ENCODE measurements at regions not wholly inside any gene's neighbourhood (a gene's known extent, or its start where the extent isn't known, plus 50 kb on each side); places are given as distances from the start of the nearest gene placed in this dataset.

DNA sequence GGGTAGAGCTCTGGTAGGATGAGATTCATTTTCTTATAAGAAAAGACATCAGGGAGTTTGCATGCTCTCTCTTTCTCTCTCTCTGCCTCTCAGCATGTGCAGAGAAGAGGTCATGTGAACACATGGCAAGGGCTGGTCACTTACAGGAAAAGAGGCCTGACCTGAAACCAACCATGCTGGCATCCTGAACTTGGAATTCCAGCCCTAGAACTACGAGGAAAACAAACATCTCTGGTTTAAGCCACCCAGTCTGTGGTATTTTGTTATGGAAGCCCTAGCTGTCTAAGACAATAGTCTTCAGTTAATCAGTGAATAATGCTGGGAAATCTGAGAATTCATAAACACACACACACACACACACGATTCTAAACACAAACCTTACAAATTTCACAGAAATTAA is 1104.2 kb upstream of the LRRN3 start:
- Histone ChIP-seq H3K27me3 (no peaks in the 10 kb centered on the region), H3K27ac (no peak overlapping the region), H3K9me3 (no peaks in the 10 kb centered on the region), H3K4me1 (no peaks in the 10 kb centered on the region), H3K36me3 (no peaks in the 10 kb centered on the region), H3K4me3 (no peak overlapping the region)
- TF ChIP-seq POLR2AphosphoS5 (IDR thresholded peaks at IDR 0.05; ENCODE audit: insufficient read depth in 1 of 2, low read depth in 1 of 2) (no peak), POLR2A (IDR thresholded peaks at IDR 0.05) (no peak)
- TF ChIP-seq, protein P1, sequence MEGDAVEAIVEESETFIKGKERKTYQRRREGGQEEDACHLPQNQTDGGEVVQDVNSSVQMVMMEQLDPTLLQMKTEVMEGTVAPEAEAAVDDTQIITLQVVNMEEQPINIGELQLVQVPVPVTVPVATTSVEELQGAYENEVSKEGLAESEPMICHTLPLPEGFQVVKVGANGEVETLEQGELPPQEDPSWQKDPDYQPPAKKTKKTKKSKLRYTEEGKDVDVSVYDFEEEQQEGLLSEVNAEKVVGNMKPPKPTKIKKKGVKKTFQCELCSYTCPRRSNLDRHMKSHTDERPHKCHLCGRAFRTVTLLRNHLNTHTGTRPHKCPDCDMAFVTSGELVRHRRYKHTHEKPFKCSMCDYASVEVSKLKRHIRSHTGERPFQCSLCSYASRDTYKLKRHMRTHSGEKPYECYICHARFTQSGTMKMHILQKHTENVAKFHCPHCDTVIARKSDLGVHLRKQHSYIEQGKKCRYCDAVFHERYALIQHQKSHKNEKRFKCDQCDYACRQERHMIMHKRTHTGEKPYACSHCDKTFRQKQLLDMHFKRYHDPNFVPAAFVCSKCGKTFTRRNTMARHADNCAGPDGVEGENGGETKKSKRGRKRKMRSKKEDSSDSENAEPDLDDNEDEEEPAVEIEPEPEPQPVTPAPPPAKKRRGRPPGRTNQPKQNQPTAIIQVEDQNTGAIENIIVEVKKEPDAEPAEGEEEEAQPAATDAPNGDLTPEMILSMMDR (IDR thresholded peaks at IDR 0.05), result no peak
- intact Hi-C loops (cut with DNase I), result no loop called here
- DNase-seq (ENCODE audit: extremely low spot score in 2 of 2), result no peak

DNA sequence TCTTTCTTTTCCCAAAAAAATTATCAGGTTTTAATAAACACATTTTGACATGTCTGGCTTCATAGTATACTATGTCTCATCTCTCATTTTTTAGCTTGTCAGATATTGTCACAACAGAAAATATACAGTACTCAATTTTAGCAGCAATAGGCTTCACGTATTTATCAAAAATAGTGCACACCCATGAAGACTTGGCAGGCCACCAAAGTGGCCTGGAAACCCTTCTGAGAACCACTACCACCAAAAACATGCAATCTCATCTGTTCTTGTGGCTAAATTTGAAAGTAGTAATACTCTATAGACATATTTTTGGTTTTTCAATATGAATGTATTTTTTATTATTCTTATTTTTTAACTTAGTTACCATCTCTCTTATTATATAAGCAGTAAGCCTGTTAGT is 1094.5 kb upstream of the LRRN3 start:
- DNase-seq (ENCODE audit: extremely low spot score in 2 of 2), result no peak
- intact Hi-C loops (cut with DNase I), result no loop called here
- Histone ChIP-seq H3K9me3 (no peaks in the 10 kb centered on the region), H3K4me1 (no peaks in the 10 kb centered on the region), H3K27me3 (no peaks in the 10 kb centered on the region), H3K4me3 (no peak overlapping the region), H3K36me3 (no peaks in the 10 kb centered on the region), H3K27ac (no peak overlapping the region)
- no peak for TF ChIP-seq POLR2A (IDR thresholded peaks at IDR 0.05)
- TF ChIP-seq, protein P1 (IDR thresholded peaks at IDR 0.05), result no peak
- TF ChIP-seq POLR2AphosphoS5 (IDR thresholded peaks at IDR 0.05; ENCODE audit: insufficient read depth in 1 of 2, low read depth in 1 of 2), result no peak

DNA sequence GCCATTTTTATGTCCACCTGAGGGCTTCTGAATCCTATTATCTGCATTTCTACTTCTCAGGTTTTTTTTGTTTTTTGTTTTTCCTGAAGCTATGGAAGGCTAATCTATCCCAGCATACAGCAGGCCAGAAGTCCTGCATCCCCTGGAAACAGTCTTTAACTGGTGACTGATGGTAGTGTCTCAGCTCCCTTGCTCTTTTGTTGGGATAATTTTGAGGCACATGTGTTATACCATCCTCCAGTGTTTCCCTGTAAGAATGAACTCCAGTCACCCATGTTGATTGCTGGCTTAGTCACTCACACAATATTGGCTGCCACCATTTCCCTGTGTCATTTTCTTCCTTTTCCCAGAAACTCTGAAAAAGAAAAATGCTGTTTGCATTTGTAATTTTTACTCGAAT is 1094.0 kb upstream of the LRRN3 start:
- H3K4me1 ChIP-seq, result no peaks in the 10 kb centered on the region
- TF ChIP-seq POLR2A (IDR thresholded peaks at IDR 0.05) (no peak), POLR2AphosphoS5 (IDR thresholded peaks at IDR 0.05; ENCODE audit: insufficient read depth in 1 of 2, low read depth in 1 of 2) (no peak)
- TF ChIP-seq, protein P1 (IDR thresholded peaks at IDR 0.05), result no peak

DNA sequence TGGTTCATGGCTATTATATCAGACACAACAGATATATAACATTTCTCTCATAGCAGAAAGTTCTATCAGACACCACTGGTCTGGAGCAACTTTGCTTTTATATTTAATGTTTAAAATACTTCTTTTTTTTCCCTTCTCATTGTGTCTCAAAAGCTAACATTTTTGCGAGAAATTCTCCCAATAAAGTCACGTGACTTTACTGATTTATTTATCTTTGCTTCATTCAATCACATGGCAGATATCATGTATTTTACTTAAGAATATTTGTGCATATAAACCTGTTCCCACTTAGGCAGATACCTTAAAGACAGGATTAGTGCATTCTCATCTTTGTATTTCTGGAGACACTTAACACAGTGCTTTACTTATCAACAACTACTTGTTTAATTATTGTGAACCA is 1093.1 kb upstream of the LRRN3 start:
- DNase-seq (ENCODE audit: extremely low spot score in 2 of 2), result no peak
- intact Hi-C loops (cut with DNase I), result no loop called here

More for the DNA sequence above, 1094.0 kb upstream of the LRRN3 start:
- intact Hi-C loops (cut with DNase I), result no loop called here
- H3K36me3 ChIP-seq, result no peaks in the 10 kb centered on the region
- no peak overlapping the region for H3K4me3 ChIP-seq
- H3K27ac ChIP-seq, result no peak overlapping the region
- no peaks in the 10 kb centered on the region for H3K9me3 ChIP-seq
- DNase-seq (ENCODE audit: extremely low spot score in 2 of 2), result no peak
- H3K27me3 ChIP-seq, result no peaks in the 10 kb centered on the region

DNA sequence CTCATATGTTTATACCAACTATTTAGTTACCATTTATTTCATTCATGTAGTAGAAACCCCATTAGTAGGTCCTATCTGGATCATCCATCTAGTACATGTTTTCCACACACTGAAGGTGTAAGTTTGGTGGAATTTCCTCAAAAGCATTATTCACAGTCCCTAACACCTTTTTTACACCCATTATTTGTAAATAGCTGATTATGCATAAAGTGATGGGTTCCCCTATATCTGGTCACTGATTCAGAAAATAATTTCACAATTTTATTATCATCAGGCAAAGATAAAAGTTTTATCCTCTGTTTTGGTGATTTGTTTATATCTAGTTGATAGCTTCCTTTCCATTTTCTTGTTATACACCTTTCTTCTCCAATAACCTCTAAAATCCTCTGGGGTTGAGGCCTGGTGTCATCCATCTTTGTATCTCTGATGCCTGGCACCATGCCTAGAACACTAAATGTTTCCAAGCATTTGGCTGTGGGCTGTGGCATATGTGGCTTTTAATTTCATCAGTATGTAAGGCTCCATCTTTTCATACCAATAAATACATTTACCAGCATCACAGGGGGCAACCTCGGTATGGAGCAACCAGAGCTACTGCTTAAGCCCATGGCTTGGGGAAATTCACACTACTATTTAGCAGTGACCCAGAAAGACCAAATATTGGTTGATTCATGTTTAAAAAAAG is 1089.5 kb upstream of the LRRN3 start:
- no peak for DNase-seq (ENCODE audit: extremely low spot score in 2 of 2)
- no peaks in the 10 kb centered on the region for H3K27me3 ChIP-seq
- no peaks in the 10 kb centered on the region for H3K9me3 ChIP-seq
- no peak overlapping the region for H3K4me3 ChIP-seq
- no peaks in the 10 kb centered on the region for H3K4me1 ChIP-seq
- intact Hi-C loops (cut with DNase I), result no loop called here
- H3K36me3 ChIP-seq, result no peaks in the 10 kb centered on the region
- TF ChIP-seq POLR2A (IDR thresholded peaks at IDR 0.05) (no peak), POLR2AphosphoS5 (IDR thresholded peaks at IDR 0.05; ENCODE audit: insufficient read depth in 1 of 2, low read depth in 1 of 2) (no peak)
- TF ChIP-seq, protein P1 (IDR thresholded peaks at IDR 0.05), result no peak
- H3K27ac ChIP-seq, result no peak overlapping the region

More for the DNA sequence above, 1093.1 kb upstream of the LRRN3 start:
- no peaks in the 10 kb centered on the region for H3K27me3 ChIP-seq
- no peaks in the 10 kb centered on the region for H3K36me3 ChIP-seq
- H3K4me3 ChIP-seq, result no peak overlapping the region
- no peaks in the 10 kb centered on the region for H3K9me3 ChIP-seq
- no peaks in the 10 kb centered on the region for H3K4me1 ChIP-seq
- TF ChIP-seq POLR2AphosphoS5 (IDR thresholded peaks at IDR 0.05; ENCODE audit: insufficient read depth in 1 of 2, low read depth in 1 of 2) (no peak), POLR2A (IDR thresholded peaks at IDR 0.05) (no peak)
- TF ChIP-seq, protein P1 (IDR thresholded peaks at IDR 0.05), result no peak
- H3K27ac ChIP-seq, result no peak overlapping the region
